GM10248 (cell line): ENCODE measurements at regions not wholly inside any gene's neighbourhood (a gene's known extent, or its start where the extent isn't known, plus 50 kb on each side); places are given as distances from the start of the nearest gene placed in this dataset.

Experiments
- CTCF ChIA-PET: fragments of 300-600 bp; sonication (Branson Sonifier 250); formaldehyde crosslinking; extraction: SDS; loops from one replicate; lab custom pipeline; 2021; ENCODE audit warnings: antibody characterized with exemption; lab: Yijun Ruan, JAX
- POLR2A ChIA-PET: fragments of 350-650 bp; sonication (Branson Sonifier 250); formaldehyde crosslinking; extraction: SDS; loops from one replicate; lab custom pipeline; 2020; ENCODE audit warnings: antibody characterized with exemption; lab: Yijun Ruan, JAX
- DNase-seq: peaks from one replicate; pipeline ENCODE4 v3.0.0; 2012; ENCODE audit errors: extremely low spot score
- CTCF ChIP-seq: IDR thresholded peaks from 2 replicates; pipeline ENCODE4 v1.5.1; 2012; ENCODE audit warnings: mild to moderate bottlenecking, low read depth; ENCODE audit errors: extremely low read depth, missing control alignments, control extremely low read depth

GRCh38 chr4:185915817-185916216 lies 103.8 kb upstream of the SORBS2 start:
- CTCF ChIA-PET: no interaction called here

GRCh38 chr4:185916231-185916630 lies 104.2 kb upstream of the SORBS2 start:
- CTCF ChIA-PET: no interaction called here
- no peak for DNase-seq
- POLR2A ChIA-PET: no interaction called here
- TF ChIP-seq CTCF: no peak

More at GRCh38 chr4:185915817-185916216, 103.8 kb upstream of the SORBS2 start:
- no peak for DNase-seq
- POLR2A ChIA-PET: no interaction called here
- TF ChIP-seq CTCF: no peak

GRCh38 chr4:185916683-185917082 lies 104.7 kb upstream of the SORBS2 start:
- ChIA-PET POLR2A (no interaction called here), CTCF (no interaction called here)
- no peak for TF ChIP-seq CTCF
- DNase-seq: no peak

GRCh38 chr4:185919107-185919506 lies 107.1 kb upstream of the SORBS2 start:
- no peak for DNase-seq
- TF ChIP-seq CTCF: no peak
- ChIA-PET CTCF (interaction anchor here (1.7 kb wide), 1 partner anchor 16 kb away, joined by 3 read pairs; no protein-coding TSS in a partner anchor), POLR2A (no interaction called here)

- no peak for TF ChIP-seq CTCF
- CTCF ChIA-PET: interaction anchor here (1.0 kb wide), 1 partner anchor 8 kb away, joined by 4 read pairs; no protein-coding TSS in a partner anchor
- no peak for DNase-seq
- POLR2A ChIA-PET: no interaction called here
These were observed 108.2 kb upstream of the SORBS2 start for GRCh38 chr4:185920171-185920570.

GRCh38 chr4:185920691-185921260 lies 108.8 kb upstream of the SORBS2 start:
- ChIA-PET POLR2A (no interaction called here), CTCF (no interaction called here)
- DNase-seq: no peak
- no peak for TF ChIP-seq CTCF
